B cell (primary cell): ENCODE measurements at regions not wholly inside any gene's neighbourhood (a gene's known extent, or its start where the extent isn't known, plus 50 kb on each side); places are given as distances from the start of the nearest gene placed in this dataset.

ENCODE experiments used
- CTCF ChIP-seq: fragments of 200-600 bp; IDR thresholded peaks from one replicate; pipeline ENCODE4 v1.8.0; 2022; ENCODE audit warnings: antibody characterized with exemption, mild to moderate bottlenecking
- EZH2 ChIP-seq: IDR thresholded peaks from 2 replicates; pipeline ENCODE4 v1.6.1; 2012; ENCODE audit warnings: borderline replicate concordance, low read depth, mild to moderate bottlenecking, moderate library complexity, low read length; ENCODE audit not compliant: insufficient read depth, poor library complexity, severe bottlenecking

GRCh38 chr20:39699166-39699725 is 737.1 kb downstream of the DHX35 start:
- TF ChIP-seq CTCF = no peak
- no peak for TF ChIP-seq EZH2
